GM21360 (cell line): ENCODE measurements at regions not wholly inside any gene's neighbourhood (a gene's known extent, or its start where the extent isn't known, plus 50 kb on each side); places are given as distances from the start of the nearest gene placed in this dataset.

Source experiments
- ATAC-seq: cut with Tn5 transposase; IDR thresholded peaks from one replicate; pipeline ENCODE4 v1.9.1; 2021; ENCODE audit warnings: mild to moderate bottlenecking, moderate library complexity; ENCODE audit not compliant: unreplicated experiment

- no peak for ATAC-seq
These were observed 293.9 kb downstream of the RAB28 start for GRCh38 chr4:13190093-13190721.

DNA sequence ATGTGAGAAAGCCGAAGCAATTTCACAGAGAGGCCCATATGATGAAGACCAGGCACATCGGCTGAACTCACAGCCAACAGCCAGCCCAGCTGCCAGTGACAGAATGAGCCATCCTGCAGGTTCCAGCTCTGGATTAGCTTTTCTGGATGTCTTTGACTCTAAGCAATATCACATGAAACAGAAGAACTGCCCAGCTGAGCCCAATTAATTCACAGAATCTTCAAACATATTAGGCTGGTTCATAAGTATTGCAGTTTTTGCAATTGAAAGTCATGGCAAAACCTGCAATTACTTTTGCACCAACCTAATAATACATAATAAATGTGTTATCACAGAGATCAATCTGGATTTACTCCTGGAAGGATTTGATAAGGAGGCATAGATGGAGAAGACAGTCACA lies 299.9 kb downstream of the RAB28 start:
- ATAC-seq: no peak

- ATAC-seq: no peak
These were observed 302.0 kb downstream of the RAB28 start for GRCh38 chr4:13182133-13182532.

GRCh38 chr4:13181681-13182080 lies 302.5 kb downstream of the RAB28 start:
- ATAC-seq: no peak

DNA sequence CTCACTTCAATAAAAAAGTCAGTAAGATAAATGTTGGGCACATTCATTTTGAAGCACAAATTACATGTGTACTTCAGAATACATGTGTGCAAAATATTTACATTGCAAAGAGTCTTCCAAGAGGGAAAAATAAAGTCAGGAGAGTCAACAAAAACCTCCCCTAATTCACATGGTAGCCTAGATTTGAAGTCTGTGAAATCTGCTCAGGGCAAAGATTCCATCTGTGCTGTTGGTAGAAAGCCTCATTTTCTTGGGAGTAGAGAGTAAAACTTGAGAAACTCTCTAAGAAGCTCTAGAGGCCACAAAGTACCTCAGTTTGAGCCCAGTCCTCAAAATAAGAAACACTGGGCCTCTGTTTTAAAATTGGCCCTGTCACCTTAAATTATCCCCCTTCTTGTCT lies 303.4 kb downstream of the RAB28 start:
- no peak for ATAC-seq

GRCh38 chr4:13178621-13179020 lies 305.5 kb downstream of the RAB28 start:
- ATAC-seq: no peak

- ATAC-seq: no peak
These were observed 307.4 kb downstream of the RAB28 start for GRCh38 chr4:13176741-13177142.

- no peak for ATAC-seq
These were observed 309.2 kb downstream of the RAB28 start for GRCh38 chr4:13174926-13175325.

GRCh38 chr4:13174001-13174400 lies 310.1 kb downstream of the RAB28 start:
- no peak for ATAC-seq

DNA sequence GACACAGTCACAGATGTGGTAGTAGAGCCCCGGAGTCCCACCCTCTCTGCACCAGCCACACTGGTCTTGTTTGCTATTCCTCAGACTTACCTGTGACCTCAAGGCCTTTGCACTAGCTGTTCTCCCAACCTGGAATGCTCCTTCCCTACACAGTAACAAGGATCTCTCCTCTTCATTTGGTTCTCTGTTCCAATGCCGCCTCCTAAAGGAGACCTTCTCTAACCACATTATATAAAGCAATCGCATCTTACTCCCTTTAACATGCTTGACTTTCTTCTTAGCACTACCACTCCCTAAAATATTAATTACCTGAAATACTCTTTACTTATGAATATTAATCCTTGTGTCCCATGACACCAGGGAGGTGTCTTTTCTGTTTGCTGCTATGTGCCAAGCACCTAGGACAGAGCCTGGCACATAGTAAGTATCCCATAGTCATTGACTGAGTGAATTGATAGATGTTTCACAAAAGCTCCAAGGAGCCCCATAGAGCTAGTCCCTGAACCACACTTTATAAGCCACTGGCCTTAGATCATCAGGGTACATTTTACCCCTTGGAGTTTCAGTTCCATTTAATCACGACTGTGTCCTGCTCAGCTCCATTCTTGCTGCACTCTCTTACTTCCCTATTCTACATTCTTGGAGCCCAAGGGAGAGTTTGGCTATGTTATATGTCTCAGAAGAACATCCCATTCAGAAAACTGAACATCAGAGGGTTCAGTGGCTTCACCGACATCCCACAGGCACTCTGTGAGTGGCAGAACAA lies 312.7 kb downstream of the RAB28 start:
- no peak for ATAC-seq

DNA sequence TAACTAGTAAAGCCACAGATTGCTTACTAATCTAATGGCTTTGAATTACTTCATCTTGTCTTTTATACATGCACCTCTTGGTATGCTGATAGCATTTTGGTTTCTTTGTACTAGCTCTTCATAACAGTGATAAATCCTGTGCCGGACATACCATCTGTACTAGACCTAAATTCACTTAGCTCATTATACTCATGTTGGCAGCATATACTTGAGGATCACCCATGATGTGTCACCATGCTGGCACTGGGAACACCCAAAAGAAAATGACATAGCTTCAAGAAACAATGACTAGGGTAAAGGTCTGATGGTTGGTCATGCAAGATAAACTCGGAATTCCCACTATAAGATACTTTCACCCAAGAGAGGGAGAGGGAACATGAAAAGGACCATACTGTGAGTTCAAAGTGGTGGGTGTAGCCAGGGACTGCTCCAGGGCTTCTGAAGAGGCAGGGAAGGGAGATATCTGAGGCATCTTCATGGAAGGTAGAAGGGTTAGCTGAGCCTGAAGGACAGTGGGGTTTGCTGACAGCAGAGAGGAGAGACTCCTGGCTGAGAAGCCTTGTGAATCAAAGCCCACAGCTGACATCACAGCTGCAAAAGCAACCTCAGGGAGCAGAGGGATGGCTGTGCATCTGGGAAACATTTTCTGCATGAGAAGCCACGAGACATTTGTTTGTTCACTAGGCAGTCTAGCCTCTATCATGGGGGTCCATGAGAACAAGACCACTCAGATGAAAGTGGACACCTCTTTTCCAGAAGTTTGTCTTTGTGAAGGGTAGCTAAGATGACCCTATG lies 314.2 kb downstream of the RAB28 start:
- ATAC-seq: no peak

- ATAC-seq: no peak
These were observed 315.8 kb downstream of the RAB28 start for GRCh38 chr4:13168326-13168725.

GRCh38 chr4:13166214-13166613 lies 317.9 kb downstream of the RAB28 start:
- no peak for ATAC-seq

DNA sequence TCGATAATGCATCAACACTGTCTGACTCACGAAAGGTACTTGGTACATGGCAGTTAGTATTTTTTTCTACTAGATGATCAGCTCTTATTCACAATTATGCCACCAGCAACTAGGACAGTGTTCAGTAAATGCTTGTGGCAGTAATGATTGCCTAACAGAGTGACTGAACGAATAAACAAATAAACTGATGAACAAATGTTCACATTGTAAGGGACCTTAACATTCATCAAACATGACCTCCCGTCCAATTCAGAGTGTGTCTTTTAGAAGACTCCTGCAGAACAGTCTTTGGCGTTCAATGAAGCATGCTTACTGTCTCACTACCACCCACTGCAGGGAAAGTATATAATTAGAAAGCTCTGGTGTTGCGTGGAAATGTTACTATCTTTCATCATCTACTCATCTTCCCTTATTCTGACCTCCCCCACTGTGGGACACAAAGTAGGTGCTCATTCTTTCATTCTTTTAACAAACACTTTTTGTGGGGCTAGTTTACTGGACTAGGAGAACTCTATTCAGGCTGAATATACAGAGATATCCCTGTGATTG lies 319.3 kb downstream of the RAB28 start:
- ATAC-seq: no peak

DNA sequence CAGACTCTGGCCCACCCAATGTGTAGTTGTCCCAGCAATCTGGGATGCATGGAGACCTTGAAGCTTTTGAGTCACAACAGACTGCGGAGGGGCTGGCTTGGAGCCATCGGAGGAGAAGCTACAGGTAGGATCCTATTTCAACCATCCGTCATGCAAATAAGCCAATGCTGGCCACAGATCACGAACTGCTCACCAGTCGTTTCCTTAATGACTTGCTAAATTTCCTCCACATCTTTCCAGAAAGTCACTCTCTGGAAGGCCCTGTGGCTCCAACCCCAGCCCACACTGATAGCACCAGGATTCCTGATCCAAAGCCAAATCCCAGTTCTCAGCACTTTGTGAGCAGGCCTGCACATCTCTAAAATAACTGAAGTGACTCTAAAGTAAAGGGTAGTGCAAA lies 321.3 kb downstream of the RAB28 start:
- no peak for ATAC-seq

DNA sequence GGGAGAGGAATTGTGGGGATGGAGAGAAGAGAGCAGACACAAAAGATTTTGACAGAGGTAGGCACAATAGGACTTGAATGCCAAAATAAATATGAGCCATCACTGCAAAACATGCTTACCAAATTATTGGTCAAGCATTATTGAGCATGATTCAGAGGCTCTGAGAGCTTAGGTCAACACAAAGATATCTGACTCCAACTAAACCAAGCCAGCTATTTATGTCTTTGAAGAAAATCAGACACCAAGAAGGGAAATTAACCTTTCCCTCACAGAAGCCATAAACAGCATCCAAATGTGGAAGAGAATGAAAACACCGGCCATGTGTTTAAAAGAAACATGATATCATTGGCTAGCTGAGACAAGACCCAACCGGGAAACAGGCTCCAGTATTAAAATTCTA lies 323.2 kb downstream of the RAB28 start:
- no peak for ATAC-seq

- ATAC-seq: no peak
These were observed 325.0 kb downstream of the RAB28 start for GRCh38 chr4:13159041-13159620.

DNA sequence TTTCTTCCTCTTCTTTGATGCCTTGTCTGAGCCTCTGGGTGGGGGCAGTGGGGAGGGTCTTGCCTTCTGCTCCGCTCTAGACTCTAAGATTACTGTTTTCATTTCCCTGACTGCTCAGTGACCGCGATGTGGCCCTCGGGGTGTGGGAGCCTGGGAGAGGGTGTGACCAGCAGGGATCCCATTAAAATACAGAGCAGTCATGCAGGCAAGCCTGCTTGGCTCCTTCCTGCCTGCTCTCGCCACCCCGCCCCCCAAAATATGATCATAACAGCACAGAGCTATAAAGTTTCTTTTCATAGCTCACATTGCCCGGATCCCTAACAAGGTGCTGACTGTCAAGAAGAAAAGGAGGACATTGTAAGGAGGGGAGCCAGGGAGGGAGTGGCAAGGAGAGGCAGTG lies 332.9 kb downstream of the RAB28 start:
- ATAC-seq: no peak

DNA sequence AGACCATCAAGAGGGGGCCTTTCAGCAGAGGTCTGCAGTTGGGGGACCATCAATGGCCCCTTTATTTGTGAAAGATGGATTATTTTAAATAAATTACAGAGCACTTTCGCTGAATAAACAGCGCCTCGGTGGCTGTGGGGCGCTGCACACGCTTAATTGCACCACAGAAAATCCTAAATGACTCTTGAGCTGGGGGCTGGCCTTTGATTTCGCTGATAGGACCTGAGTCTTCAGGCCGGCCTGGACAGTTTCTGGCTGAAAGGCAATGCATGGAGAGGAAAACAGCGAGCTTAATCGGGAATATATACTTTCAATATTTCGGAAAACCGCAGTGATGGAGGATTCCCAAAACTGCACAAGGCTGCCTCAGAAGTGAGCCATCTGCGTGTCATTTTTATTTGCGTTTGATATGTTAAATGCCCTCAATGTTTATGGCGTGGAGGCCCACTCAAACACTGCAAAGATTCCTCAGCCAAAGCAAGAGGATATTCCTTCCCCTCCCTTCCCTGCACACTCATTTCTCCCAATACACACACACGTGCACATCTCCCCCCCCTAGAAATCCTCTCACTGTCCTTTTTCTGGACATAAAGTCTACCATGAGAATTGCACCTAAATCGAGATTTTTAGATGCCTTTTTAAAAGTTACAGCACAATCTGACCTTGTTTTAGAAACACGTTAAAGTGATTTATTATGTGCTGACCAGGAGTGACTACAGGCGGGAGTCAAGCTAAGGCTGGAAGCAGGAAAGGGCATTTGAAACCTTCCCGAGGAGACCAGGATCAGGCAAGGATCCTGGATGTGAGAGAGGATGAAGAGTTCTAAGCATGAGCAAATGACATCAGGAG lies 340.7 kb downstream of the RAB28 start:
- no peak for ATAC-seq

- ATAC-seq: no peak
These were observed 341.4 kb downstream of the RAB28 start for GRCh38 chr4:13142726-13143125.
